ENCODE measurements at regions not wholly inside any gene's neighbourhood (a gene's known extent, or its start where the extent isn't known, plus 50 kb on each side); places are given as distances from the start of the nearest gene placed in this dataset.

- DNase-seq (ENCODE audit: low read depth): no peak
These were observed 377.4 kb upstream of the RUNX1 start for GRCh38 chr21:35426469-35426868.

- DNase-seq (ENCODE audit: low read depth): no peak
These were observed 375.0 kb upstream of the RUNX1 start for GRCh38 chr21:35424122-35424521.

GRCh38 chr21:35423709-35424108 lies 374.6 kb upstream of the RUNX1 start:
- peak; percentile 57 for DNase-seq (ENCODE audit: low read depth)

- no peak for DNase-seq (ENCODE audit: low read depth)
These were observed 372.9 kb upstream of the RUNX1 start for GRCh38 chr21:35422011-35422410.

- no peak for DNase-seq (ENCODE audit: low read depth)
These were observed 372.1 kb upstream of the RUNX1 start for GRCh38 chr21:35421221-35421620.

GRCh38 chr21:35420656-35421055 lies 371.6 kb upstream of the RUNX1 start:
- no peak for DNase-seq (ENCODE audit: low read depth)

- DNase-seq (ENCODE audit: low read depth): no peak
These were observed 368.7 kb upstream of the RUNX1 start for GRCh38 chr21:35417762-35418161.

- DNase-seq (ENCODE audit: low read depth): no peak
These were observed 367.9 kb upstream of the RUNX1 start for GRCh38 chr21:35416866-35417489.

- DNase-seq (ENCODE audit: low read depth): no peak
These were observed 365.5 kb upstream of the RUNX1 start for GRCh38 chr21:35414507-35415139.

GRCh38 chr21:35414056-35414455 lies 365.0 kb upstream of the RUNX1 start:
- DNase-seq (ENCODE audit: low read depth): no peak

GRCh38 chr21:35412231-35412630 lies 363.1 kb upstream of the RUNX1 start:
- no peak for DNase-seq (ENCODE audit: low read depth)

GRCh38 chr21:35411434-35411833 lies 362.3 kb upstream of the RUNX1 start:
- no peak for DNase-seq (ENCODE audit: low read depth)

- DNase-seq (ENCODE audit: low read depth): no peak
These were observed 361.6 kb upstream of the RUNX1 start for GRCh38 chr21:35410656-35411055.

GRCh38 chr21:35410123-35410522 lies 361.0 kb upstream of the RUNX1 start:
- DNase-seq (ENCODE audit: low read depth): no peak

- DNase-seq (ENCODE audit: low read depth): no peak
These were observed 359.3 kb upstream of the RUNX1 start for GRCh38 chr21:35408401-35408800.

- DNase-seq (ENCODE audit: low read depth): no peak
These were observed 357.5 kb upstream of the RUNX1 start for GRCh38 chr21:35406635-35407034.

- no peak for DNase-seq (ENCODE audit: low read depth)
These were observed 356.9 kb upstream of the RUNX1 start for GRCh38 chr21:35405981-35406380.

GRCh38 chr21:35404247-35404646 lies 355.1 kb upstream of the RUNX1 start:
- no peak for DNase-seq (ENCODE audit: low read depth)

- no peak for DNase-seq (ENCODE audit: low read depth)
These were observed 353.0 kb upstream of the RUNX1 start for GRCh38 chr21:35402061-35402460.

- no peak for DNase-seq (ENCODE audit: low read depth)
These were observed 352.4 kb upstream of the RUNX1 start for GRCh38 chr21:35401476-35401875.

GRCh38 chr21:35400233-35400939 lies 351.3 kb upstream of the RUNX1 start:
- DNase-seq (ENCODE audit: low read depth): peak; percentile 58

- no peak for DNase-seq (ENCODE audit: low read depth)
These were observed 350.6 kb upstream of the RUNX1 start for GRCh38 chr21:35399706-35400105.

GRCh38 chr21:35399002-35399530 lies 350.0 kb upstream of the RUNX1 start:
- DNase-seq (ENCODE audit: low read depth): no peak
